GM12891 (cell line): ENCODE measurements at regions not wholly inside any gene's neighbourhood (a gene's known extent, or its start where the extent isn't known, plus 50 kb on each side); places are given as distances from the start of the nearest gene placed in this dataset.

Experiments used
- PAX5 ChIP-seq: IDR thresholded peaks from 2 replicates; pipeline ENCODE4 v1.6.1; 2011; ENCODE audit warnings: low read length, moderate library complexity, mild to moderate bottlenecking; ENCODE audit not compliant: insufficient read depth, severe bottlenecking
- POLR2A ChIP-seq: IDR thresholded peaks from 2 replicates; pipeline ENCODE4 v1.6.1; 2011; ENCODE audit warnings: low read depth, low read length, control low read depth

- TF ChIP-seq POLR2A: no peak
- no peak for TF ChIP-seq PAX5
Measured at GRCh38 chr13:39862900-39863299, 207.4 kb downstream of the COG6 start.
